Suppressor macrophage treated with lipopolysaccharide for 1 hour (primary cell): ENCODE measurements at regions not wholly inside any gene's neighbourhood (a gene's known extent, or its start where the extent isn't known, plus 50 kb on each side); places are given as distances from the start of the nearest gene placed in this dataset.
"Not testable (repeated sequence)": the region's sequence is repeated elsewhere in the genome, so short reads cannot be mapped to it uniquely, and the experiment has no call there.

Experiments
- DNase-seq, 3 donors: peaks; one replicate each; pipeline ENCODE4 v3.0.0-alpha.2; 2020 to 2022

DNA sequence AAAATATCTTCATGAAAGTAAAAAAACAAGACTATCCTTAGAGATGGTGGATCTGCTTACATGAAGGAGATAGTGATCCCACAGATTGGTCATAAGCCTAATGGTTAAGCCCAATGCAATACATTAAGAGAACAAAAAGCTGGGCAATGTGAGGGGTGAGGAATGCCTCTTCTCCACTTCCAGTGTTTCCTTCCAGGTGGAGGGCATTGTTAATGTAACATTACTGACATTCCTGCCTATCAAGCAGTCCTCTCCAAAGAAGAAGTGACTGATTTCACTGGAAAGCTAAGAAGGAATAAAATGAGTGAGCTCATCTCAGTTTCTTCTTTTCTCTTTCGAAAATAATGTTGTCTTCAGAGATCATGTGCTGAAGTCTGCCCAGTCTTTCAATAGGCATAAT lies 207.8 kb downstream of the RAB38 start:
- no peak for DNase-seq

DNA sequence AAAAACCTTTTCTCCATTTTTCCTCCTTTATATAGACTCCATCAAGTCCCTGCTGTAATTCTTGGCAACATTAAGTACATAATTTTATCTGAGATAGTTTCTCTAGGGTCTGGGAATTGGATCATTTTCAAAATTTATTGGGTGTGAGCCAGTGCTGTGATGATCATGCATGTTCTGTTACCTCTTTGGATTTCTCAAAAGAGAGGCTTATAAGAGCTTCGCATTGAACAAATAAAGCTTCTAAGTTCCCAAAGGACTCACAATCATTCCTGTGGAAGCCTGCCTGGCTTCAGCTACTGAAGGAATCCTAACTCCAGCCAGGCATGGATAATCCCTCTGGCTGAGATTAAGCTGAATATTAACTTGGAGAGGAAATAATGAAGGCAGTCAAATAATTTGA lies 208.5 kb downstream of the RAB38 start:
- DNase-seq = no peak

DNA sequence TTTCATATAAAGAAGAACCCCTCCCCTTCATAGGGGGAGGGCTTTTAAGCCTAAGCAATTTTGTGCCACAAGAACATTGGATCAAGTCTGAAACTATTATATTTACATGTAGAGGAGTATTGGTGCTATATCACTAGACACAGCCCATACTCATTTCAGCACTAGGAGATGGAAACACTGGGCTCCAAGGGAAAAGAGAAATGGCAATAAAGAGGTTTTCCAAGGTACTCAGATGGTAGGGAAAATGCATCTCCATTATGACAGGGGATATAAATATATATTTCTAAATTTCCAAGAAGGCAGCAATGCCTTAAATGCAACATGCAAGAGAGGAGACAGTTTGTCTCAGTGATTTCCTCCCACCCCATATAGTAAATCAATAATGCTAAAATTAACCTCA lies 209.0 kb downstream of the RAB38 start:
- DNase-seq = no peak

DNA sequence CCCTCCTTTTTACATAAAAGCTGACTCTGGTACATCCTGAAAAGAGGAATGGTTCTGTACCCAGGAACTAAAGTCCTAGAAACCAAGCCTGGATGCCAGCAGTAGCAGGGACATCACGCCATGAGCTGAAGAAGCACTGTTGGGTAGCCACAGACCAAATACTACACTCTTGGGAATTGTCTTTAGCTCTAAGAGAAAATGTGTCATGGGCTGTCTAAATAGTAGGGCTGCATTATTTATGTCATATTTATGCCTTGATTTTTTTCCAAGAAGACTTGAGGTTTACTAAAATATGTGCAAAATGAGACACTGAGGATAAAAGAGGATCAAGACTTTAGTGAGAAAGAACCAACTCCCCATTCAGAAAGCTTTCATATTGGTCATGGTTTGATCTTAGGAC lies 213.6 kb downstream of the RAB38 start:
- DNase-seq = no peak

DNA sequence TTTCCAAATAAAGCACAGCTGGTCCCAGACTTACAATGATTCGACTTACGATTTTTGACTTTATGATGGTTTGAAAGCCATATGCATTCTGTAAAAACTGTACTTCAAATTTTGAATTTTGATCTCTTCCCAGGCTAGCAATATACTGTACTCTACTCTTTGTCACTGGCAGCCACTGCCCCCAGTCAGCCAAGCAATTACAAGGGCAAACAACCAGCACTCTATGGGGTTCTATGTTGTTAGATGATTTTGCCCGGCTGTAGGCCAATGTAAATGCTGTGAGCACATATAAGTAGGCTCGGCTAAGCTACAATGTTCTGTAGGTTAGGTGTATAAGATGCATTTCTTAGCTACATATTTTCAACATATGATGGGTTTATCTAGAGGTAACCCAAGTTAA lies 217.3 kb downstream of the RAB38 start:
- DNase-seq = no peak

DNA sequence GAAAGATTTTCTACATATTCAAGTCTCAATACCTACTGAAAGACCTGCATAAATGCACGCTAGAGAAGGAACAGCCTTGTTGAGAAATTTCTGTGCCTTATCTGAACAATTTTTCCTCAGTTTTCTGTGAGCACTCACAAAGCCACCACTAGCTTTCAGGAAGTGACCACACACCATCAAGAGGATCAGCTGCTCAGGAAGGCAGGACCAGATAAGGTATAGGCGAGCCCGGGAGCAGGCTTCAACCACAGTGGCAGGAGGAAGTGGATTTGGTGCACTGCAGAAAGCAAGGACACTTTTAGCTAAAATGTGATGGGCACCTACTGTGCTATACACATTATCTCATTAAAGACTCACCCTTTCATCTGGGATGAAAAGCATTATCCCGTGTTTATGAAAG lies 220.8 kb downstream of the RAB38 start:
- DNase-seq = no peak

DNA sequence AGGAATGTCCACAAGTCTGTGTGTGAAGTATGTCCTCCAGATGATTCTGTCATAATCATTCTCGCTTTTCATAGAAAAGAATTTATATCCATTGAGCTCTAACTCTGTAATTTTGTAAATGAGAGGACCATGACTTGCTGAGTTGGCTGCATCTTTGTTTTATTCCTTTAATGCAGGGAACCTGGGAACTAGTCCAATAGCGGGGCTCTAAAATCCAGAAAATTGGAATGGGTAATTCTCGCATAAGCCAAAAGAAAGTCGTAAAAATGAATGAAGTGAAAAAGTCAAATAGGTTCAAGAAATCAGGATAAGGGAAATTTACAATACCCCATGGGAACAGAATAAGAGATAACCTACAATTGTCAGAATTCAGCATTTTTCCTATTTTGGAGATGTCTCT lies 232.5 kb downstream of the RAB38 start:
- DNase-seq = no peak

DNA sequence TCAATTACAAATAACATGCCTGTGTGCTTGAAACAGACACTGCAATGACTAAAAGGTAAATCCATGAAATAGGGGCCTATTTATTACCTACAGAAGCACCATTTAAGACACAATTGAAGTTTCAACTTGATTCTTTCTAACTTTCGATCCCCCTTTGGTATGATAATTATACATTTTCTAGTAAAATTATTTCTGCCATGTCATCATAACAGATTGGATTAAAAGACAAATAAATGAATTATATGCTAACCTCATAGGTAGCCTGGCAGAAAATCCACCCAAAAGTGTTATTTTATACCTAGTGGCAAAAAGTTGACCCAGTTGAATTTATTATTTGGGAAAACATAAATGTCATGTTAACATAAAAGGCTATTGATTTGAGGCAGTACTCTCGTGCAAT lies 241.1 kb downstream of the RAB38 start:
- DNase-seq = no peak

DNA sequence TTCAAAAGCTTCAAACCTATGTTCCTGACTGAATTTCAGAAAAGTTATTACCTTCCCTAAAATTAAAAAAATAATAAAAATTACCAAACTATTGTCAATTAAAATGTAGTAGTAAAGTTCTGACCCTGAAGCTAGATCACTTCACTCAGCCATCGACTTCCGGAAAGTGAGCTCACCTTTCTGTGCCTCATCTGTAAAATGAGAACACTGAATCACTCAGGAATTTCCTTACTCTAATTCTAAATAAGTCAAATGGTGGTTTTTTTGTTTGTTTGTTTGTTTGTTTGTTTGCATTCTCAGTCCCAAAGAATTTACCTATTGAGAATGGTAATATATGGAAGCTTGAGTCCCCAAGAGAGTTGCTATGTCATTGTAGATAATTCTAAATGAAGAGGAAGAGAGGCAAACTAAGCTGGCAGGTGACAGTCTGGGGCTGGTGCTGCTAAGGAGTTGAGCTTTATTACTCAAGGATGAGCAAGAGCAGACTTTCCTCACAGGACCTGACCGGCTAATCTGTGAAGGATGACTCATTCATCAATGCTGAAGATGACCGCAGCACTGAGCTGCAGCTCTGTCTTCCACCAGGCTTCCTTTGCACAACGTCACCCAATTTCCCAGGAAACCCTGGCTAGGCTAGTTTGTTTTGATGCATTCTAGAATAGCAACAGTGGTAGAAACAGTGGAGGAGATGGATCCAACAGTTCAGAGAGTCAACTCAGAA lies 248.8 kb downstream of the RAB38 start:
- DNase-seq = peak in 1 of 3 donors; percentile 8

DNA sequence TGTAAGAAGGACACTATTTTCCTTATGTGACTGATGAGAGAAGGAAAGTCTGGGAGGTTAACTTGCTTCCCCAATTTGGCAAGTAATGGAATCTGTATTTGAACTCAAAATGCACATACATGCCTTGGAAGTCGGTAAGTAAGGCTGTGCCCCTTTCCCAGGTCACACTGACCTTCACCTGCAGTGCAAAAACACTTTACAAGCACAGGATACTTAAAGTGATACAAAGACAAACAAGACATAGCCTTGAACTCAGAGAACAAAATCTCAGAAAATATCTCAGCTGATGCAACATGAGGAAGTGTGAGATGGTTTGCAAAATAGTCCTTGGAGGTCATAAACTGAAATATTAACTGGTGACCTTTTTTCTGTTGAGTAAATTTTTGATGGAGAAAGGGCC lies 251.1 kb downstream of the RAB38 start:
- no peak for DNase-seq

DNA sequence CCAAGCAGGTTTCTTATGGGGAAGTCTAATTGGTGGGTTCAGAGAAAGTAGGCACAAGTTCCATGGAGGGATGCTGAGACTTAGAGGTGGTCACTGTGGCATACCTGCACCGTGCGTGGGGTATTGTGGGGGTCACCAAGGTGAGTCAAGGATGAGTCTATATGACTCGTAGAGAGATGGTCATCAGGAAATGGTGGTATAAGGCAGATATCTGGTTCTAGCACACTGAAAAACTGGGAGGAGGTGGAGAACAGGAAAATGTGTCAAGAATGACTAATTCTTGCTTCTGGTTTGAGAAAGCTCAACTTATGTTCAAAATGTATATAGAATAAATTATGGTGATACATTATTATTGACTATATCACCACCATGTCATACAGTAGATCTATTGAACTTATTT lies 258.1 kb downstream of the RAB38 start:
- no peak for DNase-seq

DNA sequence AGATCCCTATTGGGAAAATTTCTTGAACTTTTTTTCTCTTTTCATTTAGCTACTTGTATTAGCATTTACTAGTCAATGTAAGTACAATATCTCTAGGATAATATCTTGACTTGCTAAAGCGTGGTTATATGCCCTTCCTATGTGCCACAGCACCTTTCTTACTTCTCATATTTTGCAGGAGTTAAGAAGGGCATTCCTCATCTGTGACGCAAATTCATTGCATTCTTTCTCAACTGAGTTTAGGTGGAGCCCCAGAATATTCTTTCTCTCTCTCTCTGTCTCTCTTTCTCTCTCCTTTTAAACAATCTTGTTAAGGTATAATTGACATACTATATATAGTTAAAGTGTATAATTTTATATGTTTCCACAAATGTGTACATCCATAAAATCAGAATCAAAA lies 266.1 kb downstream of the RAB38 start:
- no peak for DNase-seq

DNA sequence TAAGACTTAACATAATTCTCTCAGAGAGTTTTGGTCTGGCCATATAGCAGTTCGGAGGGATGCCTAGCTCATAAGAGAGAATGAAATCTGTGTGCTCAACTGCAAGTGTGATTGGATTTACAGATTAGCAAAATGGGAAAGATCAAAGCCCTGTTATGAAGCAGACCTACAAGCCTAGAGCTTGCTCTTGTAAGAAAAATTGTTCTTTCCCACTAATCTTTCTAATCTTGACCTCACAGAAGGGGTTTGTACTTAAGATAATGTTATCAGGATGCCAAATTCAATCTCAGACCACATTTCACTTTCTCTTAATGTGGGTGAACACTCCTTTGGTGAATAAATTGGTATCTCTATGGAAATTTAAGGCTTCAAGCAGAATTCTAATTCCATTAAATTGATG lies 267.2 kb downstream of the RAB38 start:
- peak in 1 of 3 donors; percentile 9 for DNase-seq

DNA sequence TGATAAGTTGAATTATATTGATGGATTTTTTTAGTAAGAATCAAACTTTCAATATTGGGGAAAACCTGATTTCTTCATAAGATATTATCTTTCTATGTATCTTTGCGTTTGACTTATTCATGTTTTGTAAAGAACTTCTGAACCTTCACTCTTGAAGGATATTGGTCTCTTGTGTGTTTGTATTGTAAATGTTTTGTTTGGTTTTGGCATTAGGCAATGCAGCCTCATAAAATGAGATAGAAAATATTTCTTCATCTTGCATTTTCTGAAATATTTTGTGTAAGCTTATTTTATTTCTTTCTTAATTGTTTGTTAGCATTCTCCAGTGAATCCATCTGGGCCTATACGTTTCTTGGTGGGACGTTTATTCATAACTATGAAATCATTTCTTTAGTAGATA lies 271.9 kb downstream of the RAB38 start:
- no peak for DNase-seq

DNA sequence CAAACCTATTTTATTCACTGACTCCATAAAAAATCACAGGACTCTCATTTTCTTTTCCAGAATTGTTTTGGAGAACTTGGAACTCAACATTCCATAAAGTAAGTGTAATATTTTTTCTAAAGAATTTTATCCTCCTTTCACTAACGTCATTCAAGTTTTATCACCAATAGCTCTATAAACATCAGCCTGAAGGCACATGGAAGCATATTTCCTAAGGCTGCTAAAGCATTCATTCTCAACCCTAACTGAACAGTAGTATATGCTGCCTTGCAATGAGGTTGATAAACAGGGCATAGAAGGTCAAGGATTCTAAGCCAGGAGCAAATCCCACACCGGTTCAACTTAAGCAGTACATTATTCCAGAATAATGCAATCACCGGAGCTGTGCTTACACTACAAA lies 273.9 kb downstream of the RAB38 start:
- no peak for DNase-seq

DNA sequence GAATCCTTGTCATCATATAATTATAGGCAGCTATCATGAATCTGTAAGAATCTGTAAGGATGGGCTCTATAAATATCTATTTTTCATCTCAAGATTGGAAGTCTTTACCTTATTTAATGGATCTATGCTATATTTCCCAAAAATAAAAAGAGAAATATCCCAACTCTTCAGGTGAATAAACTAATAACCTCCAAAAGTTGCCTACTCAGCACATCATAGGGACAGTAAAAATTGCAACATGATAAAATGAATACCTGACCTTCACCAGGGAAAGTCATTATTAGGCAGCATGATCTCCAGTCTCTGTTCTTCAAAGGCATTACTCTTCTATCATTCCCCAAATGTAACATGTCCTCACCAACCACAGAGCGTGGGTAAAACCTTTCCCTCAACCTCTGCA lies 277.3 kb downstream of the RAB38 start:
- no peak for DNase-seq

DNA sequence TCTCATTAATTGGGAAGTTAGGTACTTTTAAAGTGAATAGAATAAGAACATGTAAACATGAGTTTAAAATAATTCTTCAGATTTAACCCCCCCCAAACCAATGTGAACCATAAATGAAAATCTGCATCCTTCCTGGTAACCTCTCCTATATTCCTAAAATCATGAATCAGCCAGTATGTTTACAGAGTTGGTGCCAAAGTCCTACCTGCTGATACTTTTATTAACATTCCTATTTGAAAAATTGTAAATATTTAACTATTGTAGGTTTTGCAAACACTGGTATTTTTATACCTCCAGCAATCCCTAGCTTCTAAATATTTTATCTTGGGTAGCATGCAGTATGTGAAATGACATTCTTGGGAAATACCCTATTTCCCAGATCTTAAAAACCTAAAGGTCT lies 278.2 kb downstream of the RAB38 start:
- DNase-seq = no peak

DNA sequence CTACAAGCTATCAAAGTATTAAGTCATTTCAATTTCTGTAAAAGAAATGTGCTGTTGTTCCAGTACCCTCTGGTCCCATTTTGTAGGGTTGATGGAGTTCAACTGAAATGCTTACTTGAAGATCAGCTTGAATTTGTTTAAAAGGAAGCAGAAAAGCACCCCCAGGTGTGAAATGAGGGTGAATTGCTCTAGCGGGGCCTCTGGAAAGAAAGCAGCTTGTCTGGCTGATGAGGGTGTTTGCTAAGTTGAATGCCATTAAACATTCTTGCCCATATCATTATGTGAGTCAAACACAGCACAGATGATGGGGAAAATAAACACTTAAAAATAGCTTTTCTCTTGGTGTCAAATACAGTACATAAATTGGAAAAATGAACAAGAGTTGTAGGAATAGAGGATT lies 280.3 kb downstream of the RAB38 start:
- no peak for DNase-seq

DNA sequence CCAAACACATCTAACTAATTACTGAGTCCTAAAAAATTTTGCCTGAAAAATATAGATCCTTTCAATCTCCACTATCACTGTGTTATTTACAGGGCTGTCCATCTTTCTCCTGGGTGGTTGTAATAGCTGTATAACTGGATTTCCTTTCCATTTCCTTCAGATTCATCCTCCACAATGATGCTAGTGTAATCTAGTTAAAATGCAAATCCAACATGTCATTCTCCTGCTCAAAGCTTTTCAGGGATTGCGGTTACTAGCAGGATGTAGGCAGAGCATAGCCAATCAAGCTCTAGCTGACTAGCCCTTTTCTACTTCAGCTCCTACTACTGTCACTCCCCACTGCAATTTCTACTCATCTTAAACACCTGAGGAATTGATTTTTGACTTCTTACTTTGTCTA lies 283.0 kb downstream of the RAB38 start:
- no peak for DNase-seq

DNA sequence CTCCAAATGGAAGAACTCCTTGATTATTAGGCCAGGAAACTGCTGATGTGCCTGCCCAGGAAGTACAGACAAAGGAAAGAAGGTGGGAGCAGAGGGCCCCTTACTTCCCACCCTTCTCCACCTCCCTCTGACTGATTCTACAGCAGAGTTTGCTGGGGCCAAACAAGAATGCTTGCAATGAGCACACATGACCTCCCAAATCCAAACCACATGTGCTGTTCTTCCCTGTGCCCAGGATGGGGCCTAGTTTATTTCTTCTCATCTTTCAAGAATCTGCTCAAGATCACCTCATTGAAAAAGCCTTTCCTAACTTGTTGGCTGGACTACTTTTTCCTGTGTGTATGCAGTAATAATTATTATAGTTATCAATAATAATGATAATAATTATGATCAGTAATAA lies 286.1 kb downstream of the RAB38 start:
- no peak for DNase-seq

DNA sequence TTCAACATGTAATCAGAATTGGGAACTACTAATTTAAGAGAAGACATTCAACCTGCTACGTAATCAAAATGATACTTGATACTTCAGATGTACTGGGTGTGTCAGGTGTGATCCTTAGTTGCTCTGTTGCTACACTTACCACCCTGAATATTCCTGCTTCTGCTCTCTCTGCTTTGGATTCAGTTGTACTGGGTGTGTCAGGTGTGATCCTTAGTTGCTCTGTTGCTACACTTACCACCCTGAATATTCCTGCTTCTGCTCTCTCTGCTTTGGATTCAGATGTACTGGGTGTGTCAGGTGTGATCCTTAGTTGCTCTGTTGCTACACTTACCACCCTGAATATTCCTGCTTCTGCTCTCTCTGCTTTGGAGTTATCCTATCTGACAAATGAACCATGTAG lies 290.2 kb downstream of the RAB38 start:
- DNase-seq = not testable (repeated sequence)

DNA sequence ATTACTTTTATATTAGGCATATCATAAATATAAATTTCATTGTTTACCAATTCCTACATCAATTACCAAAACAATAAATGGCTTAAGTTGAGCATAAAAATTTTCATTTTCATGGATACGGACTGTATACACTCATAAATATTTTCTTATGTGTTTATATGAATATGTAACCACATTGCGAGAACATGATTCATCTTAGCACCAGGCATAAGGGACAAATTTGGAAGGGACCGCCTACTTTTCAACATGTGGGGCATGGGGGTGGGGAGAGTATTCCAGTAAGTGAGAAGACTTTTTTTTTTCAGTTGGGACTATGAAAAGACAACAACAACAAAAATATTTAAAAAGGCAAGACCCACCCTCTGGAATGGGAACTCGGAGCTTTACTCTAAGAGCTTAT lies 296.1 kb downstream of the RAB38 start:
- DNase-seq = no peak

DNA sequence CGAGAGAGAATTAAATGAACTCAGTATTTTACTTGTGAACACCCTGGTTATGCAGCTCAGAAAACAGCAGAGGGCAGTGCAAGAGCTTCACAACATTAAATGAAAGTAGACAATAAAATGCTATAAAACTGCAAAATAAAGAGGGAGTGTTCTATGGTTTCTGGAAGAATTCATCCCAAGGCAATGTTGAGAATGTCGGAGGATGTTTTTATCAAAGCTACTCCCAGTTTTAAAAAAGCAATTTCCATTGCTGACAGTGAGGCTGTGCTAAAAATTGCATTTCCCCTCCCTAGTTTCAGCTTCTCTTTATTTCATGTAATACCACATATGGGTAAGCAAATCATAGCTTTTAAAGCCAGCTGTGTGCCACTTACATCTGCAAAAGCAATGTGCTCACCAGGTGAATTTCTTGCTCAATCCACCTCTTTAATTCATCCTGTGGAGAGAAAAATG lies 296.8 kb downstream of the RAB38 start:
- peak in 1 of 3 donors; percentile 9 for DNase-seq

DNA sequence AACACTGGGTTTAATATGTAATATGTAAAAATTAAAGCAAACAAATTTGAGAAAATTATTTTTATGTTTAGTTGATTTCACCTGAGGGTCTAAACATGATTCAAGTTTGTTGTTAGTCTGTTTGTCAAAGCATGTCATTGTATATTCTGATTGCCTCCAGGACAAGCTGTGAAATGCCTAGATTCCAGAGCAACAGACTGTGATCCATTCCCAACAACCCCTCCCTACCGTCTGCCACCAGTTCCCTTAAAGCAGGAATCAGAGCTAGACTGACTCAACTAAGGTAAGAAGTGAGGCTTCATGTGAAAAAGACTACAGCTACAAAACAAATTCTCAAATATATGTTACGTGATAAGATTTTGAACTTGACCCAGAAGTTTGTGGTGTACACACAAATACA lies 304.2 kb downstream of the RAB38 start:
- DNase-seq = no peak

DNA sequence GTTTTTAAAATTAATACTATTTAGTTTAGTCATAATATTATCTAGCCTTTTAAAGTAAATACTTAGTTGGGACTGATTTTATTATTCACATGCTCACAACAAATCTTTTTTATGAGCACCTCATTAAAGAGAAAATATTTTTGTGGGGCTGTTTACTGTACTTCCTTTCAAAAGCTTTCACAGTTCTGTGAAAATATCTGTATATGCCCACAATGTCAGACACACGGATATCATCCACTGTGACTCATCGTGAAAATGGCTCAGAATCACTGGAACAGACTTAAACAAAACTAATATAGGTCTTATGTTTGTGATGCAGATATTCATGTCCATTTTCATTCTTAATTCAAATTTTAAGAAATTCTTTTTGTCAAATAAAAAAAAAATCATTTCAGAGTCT lies 305.2 kb downstream of the RAB38 start:
- DNase-seq = no peak

DNA sequence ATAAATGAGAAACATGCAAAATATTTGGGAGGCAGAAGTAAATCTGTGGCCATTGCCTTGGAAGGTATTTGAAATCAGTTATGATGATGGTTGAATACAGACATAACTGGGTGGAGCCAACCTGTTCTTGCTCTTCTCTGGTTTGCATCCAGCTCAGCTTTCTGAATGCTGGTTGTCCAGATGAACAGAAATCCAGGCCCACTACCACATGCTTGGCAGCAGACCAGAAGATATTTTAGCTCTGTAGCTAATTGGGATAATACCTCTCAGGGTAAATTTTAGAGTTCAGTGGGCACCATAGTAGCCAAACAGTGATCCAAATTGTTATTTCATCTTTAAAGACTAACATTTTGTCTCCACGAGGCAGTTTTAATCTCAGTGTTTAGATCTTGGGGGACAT lies 308.3 kb downstream of the RAB38 start:
- no peak for DNase-seq
